SK-N-DZ (cell line): ENCODE measurements at regions not wholly inside any gene's neighbourhood (a gene's known extent, or its start where the extent isn't known, plus 50 kb on each side); places are given as distances from the start of the nearest gene placed in this dataset.
"Not testable (repeated sequence)": the region's sequence is repeated elsewhere in the genome, so short reads cannot be mapped to it uniquely, and the experiment has no call there.

Experiments
- DNase-seq: peaks from one replicate; pipeline ENCODE4 v3.0.0-alpha.2; 2015; ENCODE audit warnings: low spot score

DNA sequence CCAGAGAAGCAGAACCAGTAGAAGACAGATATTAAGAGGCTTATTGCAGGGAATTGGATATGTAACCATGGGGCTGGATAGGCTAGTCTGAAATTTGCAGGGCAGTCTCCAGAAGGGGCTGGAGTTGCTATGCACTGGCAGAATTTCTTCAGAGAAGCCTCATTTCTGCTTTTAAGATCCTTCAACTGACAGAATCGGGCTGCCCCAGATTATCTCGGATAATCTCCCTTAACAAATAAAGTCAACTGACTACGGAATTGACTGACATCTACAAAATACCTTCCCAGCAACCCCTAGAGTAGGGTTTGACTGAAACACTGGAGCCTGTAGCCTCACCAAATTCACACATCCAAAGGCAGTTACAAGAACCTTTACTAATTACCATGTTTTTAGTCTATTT is 136.4 kb downstream of the SOCS6 start:
- DNase-seq: no peak

DNA sequence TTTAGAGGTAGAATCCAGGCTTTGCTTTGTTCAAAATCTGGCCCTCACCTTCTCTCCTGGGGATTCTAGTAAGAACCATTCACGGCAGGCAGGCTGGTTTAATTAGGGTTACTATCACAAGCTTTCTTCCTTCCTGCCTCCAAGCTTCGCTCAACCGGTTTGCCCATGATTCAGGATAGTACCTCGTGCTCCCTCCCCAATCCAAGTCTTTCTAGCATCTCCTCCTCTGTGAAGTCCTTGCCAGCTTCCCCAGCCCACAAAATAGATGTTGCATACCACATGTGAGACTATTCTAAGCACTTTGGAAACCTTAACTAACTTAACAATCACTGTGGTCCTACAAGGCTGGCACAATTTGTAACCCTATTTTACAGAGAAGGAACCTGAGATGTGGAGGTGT is 135.1 kb downstream of the SOCS6 start:
- no peak for DNase-seq

DNA sequence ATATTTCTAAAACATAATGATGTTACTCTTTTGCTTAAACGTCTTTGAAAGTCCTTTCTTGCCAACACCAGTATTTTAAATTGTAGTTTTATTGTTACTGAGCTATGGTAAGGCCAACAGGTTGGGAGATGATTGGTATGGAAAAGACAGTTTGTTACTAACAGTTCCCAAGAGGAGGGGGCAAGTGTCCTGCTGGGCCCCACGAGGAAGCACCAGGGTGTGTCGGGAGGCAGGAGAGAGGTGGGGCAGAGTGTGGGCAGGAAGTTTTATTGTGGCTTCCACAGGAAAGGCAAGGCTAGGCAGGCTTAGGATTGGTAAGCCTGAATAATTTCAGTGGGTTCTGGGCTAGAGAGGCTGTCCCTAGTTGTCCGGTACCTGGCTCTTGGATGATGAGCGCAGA is 134.3 kb downstream of the SOCS6 start:
- no peak for DNase-seq

DNA sequence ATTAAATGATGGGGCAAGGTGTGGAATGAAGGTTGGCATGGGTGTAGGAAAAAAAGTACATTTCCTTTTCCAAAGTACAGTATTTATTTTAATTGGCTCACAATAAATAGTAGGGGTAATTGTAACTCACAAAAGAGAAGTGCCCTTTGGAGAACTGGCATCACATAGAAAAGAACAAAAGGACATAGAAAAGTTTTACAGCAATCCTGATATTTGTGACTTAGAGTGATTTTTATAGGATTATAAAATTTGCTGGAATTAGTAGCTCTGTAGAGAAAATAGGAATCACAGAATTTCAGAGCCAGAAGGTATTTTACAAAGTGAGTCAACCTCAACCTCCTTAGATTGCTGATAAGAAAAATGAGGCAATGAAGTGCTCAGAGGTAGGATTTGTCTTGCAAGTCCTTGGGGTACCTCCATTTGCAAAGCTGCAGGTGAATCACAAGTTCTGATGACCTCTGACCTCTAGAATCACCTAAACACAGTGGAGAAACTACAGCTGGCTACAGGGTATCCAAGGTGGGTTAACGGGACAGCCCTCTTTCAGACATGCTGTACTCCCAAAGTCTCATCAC is 133.6 kb downstream of the SOCS6 start:
- no peak for DNase-seq

DNA sequence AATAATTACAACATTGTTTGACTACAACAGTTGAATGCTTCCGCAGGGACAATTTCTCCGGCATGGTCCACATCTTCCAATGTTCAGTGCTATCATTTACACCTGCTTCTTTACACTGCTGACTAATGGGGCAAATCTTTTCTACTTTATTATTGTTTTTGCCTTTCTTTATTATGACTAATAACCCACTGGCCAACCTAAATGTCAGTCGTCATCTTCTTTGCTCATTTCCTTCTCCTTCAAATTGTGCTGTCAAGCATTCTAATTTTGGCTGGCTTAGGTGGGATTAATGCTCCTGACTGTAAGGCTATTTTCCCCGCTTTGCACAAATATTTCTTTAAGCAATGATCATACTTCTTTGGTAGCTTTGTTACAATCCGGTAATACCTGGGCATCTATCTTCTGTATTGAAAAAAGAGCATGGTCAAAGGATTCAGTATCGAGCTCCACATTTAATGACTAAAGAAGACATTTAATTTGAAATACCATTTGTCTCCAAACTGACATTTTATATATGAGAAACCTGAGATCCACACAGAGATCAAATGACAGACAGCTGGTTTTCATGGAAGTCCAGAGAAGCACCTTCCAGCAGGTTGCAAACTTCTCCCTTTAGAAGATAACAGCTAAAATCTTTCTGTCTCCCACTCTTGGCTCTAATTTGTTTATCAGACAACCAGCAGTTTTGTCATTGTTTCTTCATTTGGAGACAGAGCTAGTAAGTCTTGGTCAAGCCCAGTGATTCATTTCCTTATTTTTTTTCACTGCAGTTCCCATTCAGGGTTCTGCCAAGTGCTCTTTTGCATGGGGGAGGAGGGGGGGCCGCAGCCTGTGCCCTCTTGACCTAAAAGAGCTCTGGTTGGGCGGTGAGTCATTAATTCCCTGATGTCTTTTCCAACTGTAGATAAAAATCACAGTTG is 132.9 kb downstream of the SOCS6 start:
- DNase-seq: no peak

DNA sequence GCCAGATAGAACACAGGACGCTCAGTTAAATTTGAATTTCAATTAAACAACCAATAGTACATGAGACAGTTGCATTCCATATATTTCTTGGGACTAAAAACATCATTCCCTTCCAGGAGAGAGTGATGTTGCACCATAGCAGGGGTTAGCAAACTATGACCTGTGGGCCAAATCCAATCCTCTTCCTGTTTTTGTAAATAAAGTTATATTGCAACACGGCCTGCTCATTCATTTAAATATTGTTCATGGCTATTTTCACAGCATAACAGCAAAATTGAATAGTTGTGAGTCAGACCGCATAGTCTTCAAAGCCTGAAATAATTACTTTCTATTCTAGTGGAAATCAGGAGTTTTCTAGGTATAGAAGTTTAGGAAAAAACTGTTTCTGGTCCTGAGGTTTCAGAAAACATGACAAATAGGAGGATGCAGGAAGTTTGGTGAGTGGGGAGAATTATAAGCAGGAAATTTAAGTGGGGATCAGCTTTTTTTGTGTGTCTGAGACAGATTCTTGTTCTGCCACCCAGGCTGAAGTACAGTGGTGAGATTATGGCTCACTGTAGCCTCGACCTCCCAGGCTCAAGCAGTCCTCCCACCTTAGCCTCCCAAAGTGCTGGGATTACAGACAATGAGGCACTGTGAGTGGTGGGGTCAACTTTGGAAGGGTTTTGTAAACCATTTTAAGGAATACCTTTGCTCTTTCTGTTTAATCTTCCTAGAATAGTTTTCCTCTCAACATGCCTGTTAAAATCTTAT is 131.5 kb downstream of the SOCS6 start:
- no peak for DNase-seq

DNA sequence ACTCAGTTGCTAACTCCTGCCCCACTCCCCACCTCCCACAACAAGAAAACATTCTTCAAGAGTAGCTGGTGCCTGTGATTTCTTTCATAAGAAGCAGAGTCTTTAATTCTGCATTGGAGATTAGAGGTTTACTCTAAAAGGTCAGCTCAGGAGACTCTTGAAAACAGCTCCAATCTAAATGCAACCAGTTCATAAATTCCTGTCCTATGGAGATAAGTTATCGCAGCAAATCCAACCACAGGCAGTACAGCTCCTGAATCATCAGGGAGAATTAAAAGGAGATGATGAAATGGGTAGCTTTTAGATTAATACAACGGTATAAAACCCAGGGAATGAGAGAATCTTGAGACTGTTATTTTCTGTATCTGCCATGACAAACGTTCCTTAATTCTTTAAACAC is 130.7 kb downstream of the SOCS6 start:
- DNase-seq: no peak

DNA sequence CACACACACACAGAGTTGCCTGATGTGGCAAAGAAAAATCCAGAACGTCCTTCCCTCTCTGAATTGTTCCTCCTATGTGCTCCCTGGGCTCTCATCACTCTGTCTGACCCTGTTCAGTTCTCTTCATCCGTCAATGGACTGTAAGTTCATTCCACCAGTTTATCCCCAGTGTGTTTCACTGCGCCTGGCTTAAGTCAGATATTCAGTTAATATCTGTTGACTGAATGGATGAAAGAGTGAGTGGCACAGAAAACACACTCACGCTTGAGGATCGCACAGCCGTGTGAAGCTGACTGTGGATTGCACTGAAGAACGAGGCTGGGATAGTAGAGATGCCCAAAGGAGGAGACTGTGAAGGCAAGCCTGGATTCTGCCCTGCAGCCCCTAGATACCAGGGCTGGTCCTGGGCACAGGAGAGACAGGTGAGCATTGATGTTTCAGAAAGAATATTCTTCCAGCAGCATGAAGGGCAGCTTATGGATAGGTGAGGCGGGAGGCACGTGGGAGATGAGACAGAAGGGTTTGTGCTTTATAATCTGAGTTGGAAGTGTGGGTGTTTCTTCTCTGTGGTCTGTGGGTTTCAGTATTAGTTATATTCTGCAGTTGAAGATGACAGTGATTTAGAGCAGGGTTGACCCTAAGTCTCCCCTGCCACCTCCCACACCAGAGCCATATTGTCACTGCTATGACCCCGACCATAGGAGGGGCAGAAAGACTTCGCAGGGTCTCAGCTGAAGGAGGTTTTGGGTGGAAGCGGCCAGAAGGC is 129.9 kb downstream of the SOCS6 start:
- DNase-seq: no peak

DNA sequence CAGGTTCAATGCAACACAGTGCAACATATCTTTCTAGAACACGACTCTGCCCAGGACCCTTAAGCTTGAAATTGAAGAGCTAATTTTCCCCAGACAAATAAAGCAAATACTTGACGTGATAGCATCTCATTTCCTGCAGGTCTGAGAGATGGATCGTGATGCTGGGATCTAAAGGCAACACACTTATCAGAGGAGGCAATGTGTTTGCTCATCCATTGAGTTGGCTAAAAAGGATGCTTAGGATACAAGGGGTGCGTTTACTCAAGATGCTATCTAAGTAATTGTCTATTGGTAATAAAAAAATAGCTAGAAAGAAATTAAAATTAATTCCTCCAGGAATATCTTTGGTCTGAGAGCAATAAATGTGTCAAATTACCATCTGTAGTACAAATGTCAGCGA is 129.0 kb downstream of the SOCS6 start:
- peak; percentile 30 for DNase-seq

DNA sequence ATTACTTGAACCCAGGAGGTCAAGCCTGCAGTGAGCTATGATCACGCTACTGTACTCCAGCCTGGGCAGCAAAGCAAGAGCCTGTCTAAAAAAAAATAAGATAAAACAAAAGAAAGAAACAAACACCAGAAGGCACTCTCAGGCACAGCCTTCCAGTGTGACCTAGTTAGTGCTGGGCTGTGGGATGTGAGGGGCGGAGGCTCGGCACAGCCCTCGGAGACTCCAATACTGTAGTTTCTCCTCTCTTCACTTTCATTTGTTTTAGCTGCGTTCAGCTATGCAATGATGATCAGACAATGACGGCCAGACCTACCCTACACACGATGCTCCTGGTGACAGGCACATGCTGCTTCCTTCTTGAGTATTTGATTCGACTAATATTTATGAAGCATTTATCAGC is 127.7 kb downstream of the SOCS6 start:
- DNase-seq: no peak

DNA sequence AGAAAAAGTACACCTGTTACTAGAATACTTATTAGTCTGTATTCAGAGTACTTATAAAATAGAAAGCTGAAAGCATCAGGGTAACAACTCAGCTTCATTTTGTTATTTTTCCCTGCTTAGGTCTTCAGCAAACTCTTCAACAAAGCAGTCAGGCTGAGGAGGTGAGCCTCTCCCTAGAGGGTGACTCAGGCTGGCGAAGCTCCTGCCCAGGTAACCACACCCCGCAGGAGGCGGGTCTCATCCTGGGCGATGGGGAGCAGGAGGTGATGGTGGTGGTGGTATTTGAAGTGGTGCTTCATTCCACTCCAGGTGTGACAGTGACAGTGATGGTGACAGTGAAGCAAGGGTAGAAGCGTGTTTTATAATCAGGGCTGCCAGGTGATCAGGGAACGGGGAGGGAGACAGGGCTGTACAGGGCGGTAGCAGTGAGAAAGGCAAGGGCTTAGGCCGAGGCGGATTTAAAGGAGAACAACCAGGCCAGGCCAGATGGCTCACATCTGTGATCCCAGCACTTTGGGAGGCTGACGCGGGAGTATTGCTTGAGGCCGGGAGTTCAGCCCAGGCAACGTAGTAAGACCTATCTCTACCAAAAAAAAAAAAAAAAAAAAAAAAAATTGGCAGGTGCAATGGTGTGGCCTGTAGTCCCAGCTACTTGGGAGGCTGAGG is 127.1 kb downstream of the SOCS6 start:
- no peak for DNase-seq

DNA sequence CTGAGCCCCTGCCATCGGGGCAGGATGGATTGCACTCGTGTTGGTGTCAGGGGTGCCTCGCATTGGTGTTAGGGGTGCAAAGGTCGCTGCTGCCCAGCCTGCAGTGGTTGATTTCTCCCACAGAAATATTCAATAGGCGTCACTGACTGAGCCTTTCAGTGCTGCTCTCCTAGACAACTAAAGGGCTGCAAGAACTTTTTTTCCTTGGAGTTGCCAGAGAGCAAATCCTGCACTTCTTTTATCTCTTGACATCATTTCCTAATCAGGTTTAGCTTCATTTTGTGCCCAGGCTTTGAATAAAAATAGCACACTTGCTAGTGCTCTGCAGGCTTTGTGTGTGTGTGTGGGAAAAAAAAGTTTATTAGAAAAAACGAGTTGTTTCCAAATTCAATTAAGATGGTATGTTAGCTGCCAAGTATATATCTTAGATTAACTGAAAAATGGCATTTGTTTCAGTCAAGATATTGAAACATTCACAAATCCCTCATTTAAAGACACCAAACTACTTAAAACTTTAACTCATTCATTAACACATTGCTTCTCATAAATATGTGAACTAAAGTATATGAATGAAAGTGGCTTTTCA is 125.6 kb downstream of the SOCS6 start:
- no peak for DNase-seq

DNA sequence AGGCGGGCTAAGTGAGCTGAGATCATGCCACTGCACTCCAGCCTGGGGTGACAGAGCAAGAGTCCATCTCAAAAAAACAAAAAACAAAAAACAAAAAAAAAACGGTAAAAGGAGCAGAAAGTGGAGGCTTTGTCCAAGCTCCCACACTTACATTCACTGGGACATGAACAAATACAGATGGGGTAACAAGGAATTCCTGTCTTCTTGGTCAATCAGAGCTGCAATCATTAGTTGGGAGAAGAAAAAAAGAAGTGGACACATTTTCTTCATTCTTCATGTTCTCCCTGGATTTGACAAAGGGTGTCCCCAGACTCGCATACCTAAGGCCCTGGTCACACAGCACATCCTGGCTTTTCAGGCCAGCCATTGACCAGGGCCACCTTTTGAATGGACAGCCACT is 124.6 kb downstream of the SOCS6 start:
- DNase-seq: no peak

DNA sequence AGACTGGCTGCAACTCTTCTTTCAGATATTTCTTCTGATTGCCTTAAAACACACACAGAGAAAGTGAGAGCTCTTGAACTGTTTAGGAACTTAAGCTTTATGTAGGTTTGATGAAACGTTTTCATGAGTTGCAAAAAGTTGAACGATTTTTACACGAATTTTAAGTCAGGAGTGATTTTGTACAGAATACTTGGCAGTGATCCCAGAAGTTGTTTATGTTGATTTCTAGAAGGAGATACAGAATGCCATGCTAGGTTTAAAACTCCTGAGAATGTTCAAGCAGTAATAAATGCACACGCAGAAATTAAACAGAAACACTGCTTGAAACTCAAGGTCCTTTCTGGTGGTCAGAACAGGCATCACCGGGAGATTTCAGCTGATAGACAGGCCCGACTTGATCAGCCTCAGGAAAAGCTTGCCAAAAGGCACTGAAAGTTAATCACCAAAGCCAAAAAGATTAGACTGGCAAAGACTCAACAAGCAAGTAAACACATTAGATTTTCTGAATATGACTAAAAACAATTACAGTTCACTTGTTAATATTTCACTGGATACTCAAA is 123.1 kb downstream of the SOCS6 start:
- DNase-seq: no peak

DNA sequence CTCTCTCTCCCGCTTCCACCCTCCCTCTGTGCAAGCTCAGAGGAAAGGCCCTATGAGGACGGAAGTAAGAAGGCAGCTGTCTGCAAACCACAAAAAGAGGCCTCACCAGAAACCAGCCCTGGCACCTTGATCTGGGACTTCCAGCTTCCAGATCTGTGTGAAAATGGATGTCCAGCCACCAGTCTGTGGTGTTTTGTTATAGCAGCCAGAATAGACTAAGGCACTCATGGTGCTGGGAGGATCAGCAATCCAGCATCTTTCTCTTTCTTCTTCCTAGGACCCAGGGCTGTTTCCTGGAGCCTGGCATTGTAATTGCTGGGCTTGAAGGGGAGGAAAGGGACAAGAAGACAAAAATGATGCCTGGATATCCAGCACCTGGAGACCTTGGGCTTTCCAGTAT is 122.5 kb downstream of the SOCS6 start:
- no peak for DNase-seq

DNA sequence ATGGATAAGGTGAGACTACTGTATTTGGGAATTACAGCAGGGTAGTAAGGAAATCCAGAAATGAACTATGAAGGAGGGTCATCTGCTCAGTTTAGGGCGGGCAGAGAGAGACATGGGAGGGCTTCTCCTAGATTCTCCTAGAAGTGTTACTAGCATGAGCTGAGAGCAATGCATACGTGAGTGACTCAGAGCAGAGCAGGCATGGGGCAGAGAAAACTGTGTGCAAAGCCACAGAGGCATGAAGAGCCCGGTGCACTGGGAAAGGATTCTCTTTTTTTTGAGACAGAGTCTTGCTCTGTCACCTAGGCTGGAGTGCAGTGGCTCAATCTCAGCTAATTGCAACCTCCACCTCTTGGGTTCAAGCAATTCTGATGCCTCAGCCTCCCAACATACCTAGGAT is 116.2 kb downstream of the SOCS6 start:
- no peak for DNase-seq

DNA sequence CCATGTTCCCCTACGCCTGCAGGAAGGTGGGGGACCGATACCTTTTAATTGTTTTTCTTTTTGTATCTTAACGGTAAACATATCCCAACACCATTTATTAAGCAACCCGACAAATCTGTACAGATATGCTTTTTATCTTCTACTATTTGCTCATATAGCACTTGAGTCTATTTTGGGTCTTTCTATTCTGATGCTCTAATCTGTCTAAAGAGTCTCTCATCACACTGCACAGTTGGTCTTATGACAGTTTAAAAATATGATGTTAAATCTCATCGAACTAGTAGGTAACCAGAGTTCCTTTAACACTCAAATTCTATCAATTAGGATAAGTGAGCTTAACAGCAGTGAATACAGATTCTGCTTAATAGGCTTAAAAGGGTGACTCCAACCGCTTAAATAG is 111.6 kb downstream of the SOCS6 start:
- DNase-seq: no peak

DNA sequence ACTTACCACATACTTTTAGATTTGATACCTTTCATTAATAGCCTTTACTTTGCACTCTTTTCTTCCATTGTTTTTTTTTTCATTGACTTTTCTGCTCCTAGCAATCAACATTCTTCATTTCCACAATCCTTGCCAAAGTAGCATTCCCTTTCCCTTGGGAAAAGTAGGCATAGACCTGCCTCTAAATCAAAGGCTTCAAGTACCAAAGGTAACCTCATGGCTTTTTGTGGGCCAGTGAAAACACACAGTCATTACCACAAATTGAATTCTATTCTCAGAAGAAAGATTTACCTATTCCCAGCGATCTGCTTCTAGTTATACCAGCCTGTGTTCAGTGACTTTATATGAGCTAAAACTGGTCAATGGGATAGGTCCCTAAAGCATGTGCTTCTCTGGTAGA is 109.2 kb downstream of the SOCS6 start:
- DNase-seq: no peak

DNA sequence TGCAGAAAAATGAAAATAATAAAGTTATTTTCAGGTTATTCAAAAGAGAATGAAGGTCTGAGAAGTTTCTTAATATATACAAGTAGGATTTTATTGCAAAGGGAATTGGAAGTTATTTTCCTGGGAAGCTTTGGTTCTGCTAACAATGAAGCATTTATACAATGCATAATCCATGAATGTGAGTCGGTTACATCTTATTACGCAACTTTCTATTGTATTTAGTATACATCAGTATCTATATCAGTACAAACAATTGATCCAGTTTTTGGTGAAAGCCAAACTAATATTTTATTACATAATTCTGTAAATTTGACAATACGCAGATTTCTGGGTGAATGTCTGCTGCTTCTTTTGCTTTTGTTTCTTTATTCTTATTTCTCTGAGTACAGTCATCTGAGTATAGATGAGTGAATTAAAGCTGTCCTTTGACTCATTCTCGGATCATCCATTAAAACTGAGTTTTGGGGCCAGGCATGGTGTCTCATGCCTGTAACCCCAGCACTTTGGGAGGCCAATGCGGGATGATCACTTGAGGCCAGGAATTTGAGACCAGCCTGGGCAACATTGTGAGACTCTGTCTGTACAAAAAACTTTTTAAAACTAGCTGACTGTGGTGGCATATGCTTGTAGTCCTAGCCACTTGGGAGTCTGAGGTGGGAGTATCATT is 108.5 kb downstream of the SOCS6 start:
- no peak for DNase-seq

DNA sequence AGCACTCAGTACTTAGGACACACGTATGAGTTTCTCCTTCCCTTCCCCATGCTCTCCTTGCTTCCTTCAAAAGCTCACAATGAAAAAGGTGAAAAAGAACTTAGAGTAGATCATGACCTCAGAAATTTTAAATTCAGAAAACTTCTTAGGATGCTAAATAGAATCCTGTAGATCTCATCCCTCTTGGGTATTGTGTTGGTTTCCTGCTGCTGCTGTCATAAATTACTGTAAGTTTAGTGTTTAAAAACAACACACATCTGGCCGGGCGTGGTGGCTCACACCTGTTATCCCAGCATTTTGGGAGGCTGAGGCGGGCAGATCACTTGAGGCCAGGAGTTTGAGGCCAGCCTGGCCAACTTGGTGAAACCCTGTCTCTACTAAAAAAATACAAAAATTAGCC is 106.9 kb downstream of the SOCS6 start:
- DNase-seq: not testable (repeated sequence)
